ENCODE measurements at regions not wholly inside any gene's neighbourhood (a gene's known extent, or its start where the extent isn't known, plus 50 kb on each side); places are given as distances from the start of the nearest gene placed in this dataset.

GRCh38 chr9:126107693-126108092 is 218.9 kb upstream of the MVB12B start:
- Histone ChIP-seq H3K9me3 (replicated peaks; ENCODE audit: control insufficient read depth, insufficient read depth, low read length) (no peaks in the 10 kb centered on the region), H3K4me1 (ENCODE audit: control insufficient read depth, extremely low read depth, insufficient read depth, low read length) (no peaks in the 10 kb centered on the region), H3K9me1 (replicated peaks; ENCODE audit: control insufficient read depth, extremely low read depth, insufficient read depth, low read length) (no peaks in the 10 kb centered on the region), H3K79me2 (ENCODE audit: control insufficient read depth, insufficient read depth, low read length) (no peaks in the 10 kb centered on the region), H3K27ac (ENCODE audit: insufficient read depth, low read depth, low read length) (no peak overlapping the region), H2AFZ (ENCODE audit: low read depth, low read length) (no peak overlapping the region), H3K4me2 (ENCODE audit: insufficient read depth, low read length) (no peak overlapping the region), H3K36me3 (ENCODE audit: control insufficient read depth in 2 of 2, extremely low read depth in 1 of 2, insufficient read depth in 2 of 2, low read length in 2 of 2) (no peaks in the 10 kb centered on the region), H3K27me3 (ENCODE audit: control insufficient read depth in 2 of 2, insufficient read depth in 2 of 2, low read length in 2 of 2) (no peaks in the 10 kb centered on the region), H4K20me1 (replicated peaks; ENCODE audit: control insufficient read depth, extremely low read depth, insufficient read depth, low read length) (no peaks in the 10 kb centered on the region), H3K9ac (replicated peaks; ENCODE audit: extremely low read depth, insufficient read depth, low read length) (no peak overlapping the region), H3K4me3 (replicated peaks in 1 of 3; ENCODE audit: insufficient read depth in 1 of 3, low read depth in 1 of 3, low read length in 3 of 3) (no peak overlapping the region)
- TF ChIP-seq MYC (IDR thresholded peaks at IDR 0.05; ENCODE audit: low read depth, low read length) (no peak), FOS (IDR thresholded peaks at IDR 0.05; ENCODE audit: borderline replicate concordance, insufficient read depth, low read length) (no peak), MAX (IDR thresholded peaks at IDR 0.05; ENCODE audit: insufficient read depth, insufficient read length) (no peak), GATA2 (IDR thresholded peaks at IDR 0.05; ENCODE audit: insufficient read depth, insufficient read length, low read depth, low read length) (no peak), EZH2 (IDR thresholded peaks at IDR 0.05; ENCODE audit: borderline replicate concordance, low read depth, low read length, severe bottlenecking) (no peak)
- no TSS peak for BruUV-seq (replicated peaks)
- dilution Hi-C loops (cut with MboI; ENCODE audit: extremely low pct_ligation_motif_present, low sequenced_read_pairs): no loop called here
- ChIA-PET CTCF (interaction anchor here (0.6 kb wide), 1 partner anchor 1147 kb away, joined by 3 read pairs; no protein-coding TSS in a partner anchor), POLR2A (no interaction called here)
- intact Hi-C loops (cut with micrococcal nuclease): no loop called here
- FAIRE-seq (no peak), DNase-seq (ENCODE audit: low read depth, low spot score) (no peak)

GRCh38 chr9:126108240-126108639 is 218.4 kb upstream of the MVB12B start:
- Histone ChIP-seq H3K4me1 (ENCODE audit: control insufficient read depth, extremely low read depth, insufficient read depth, low read length) (no peaks in the 10 kb centered on the region), H4K20me1 (replicated peaks; ENCODE audit: control insufficient read depth, extremely low read depth, insufficient read depth, low read length) (no peaks in the 10 kb centered on the region), H3K9me1 (replicated peaks; ENCODE audit: control insufficient read depth, extremely low read depth, insufficient read depth, low read length) (no peaks in the 10 kb centered on the region), H3K4me2 (ENCODE audit: insufficient read depth, low read length) (no peak overlapping the region), H3K9me3 (replicated peaks; ENCODE audit: control insufficient read depth, insufficient read depth, low read length) (no peaks in the 10 kb centered on the region), H3K9ac (replicated peaks; ENCODE audit: extremely low read depth, insufficient read depth, low read length) (no peak overlapping the region), H3K27ac (ENCODE audit: insufficient read depth, low read depth, low read length) (no peak overlapping the region), H3K36me3 (ENCODE audit: control insufficient read depth in 2 of 2, extremely low read depth in 1 of 2, insufficient read depth in 2 of 2, low read length in 2 of 2) (no peaks in the 10 kb centered on the region), H3K4me3 (replicated peaks in 1 of 3; ENCODE audit: insufficient read depth in 1 of 3, low read depth in 1 of 3, low read length in 3 of 3) (no peak overlapping the region), H3K27me3 (ENCODE audit: control insufficient read depth in 2 of 2, insufficient read depth in 2 of 2, low read length in 2 of 2) (no peaks in the 10 kb centered on the region), H2AFZ (ENCODE audit: low read depth, low read length) (no peak overlapping the region), H3K79me2 (ENCODE audit: control insufficient read depth, insufficient read depth, low read length) (no peaks in the 10 kb centered on the region)
- FAIRE-seq: no peak
- CTCF ChIA-PET: interaction anchor here (0.6 kb wide), 1 partner anchor 1147 kb away, joined by 3 read pairs; no protein-coding TSS in a partner anchor
- POLR2A ChIA-PET: no interaction called here
- no peak for TF ChIP-seq POLR2AphosphoS5 (IDR thresholded peaks at IDR 0.05; ENCODE audit: insufficient read depth, low read depth, low read length)
- no peak for TF ChIP-seq MYC (IDR thresholded peaks at IDR 0.05; ENCODE audit: low read depth, low read length)
- TF ChIP-seq CTCF (IDR thresholded peaks at IDR 0.05; ENCODE audit: extremely low read depth in 1 of 2, insufficient read depth in 1 of 2, low read depth in 1 of 2, low read length in 2 of 2): no peak
- TF ChIP-seq MAX (IDR thresholded peaks at IDR 0.05; ENCODE audit: insufficient read depth, insufficient read length): no peak
- TF ChIP-seq POLR2A (IDR thresholded peaks at IDR 0.05; ENCODE audit: low read depth, low read length): no peak
- TF ChIP-seq JUN (IDR thresholded peaks at IDR 0.05; ENCODE audit: borderline replicate concordance, insufficient read depth, insufficient read length, low read depth): no peak
- TF ChIP-seq FOS (IDR thresholded peaks at IDR 0.05; ENCODE audit: borderline replicate concordance, insufficient read depth, low read length): no peak
- intact Hi-C loops (cut with micrococcal nuclease) (no loop called here), dilution Hi-C loops (cut with MboI; ENCODE audit: extremely low pct_ligation_motif_present, low sequenced_read_pairs) (no loop called here)
- BruUV-seq (replicated peaks): no TSS peak
- DNase-seq (ENCODE audit: low read depth, low spot score): no peak

Data from endothelial cell of umbilical vein (primary cell).